ENCODE measurements at regions not wholly inside any gene's neighbourhood (a gene's known extent, or its start where the extent isn't known, plus 50 kb on each side); places are given as distances from the start of the nearest gene placed in this dataset.

DNA sequence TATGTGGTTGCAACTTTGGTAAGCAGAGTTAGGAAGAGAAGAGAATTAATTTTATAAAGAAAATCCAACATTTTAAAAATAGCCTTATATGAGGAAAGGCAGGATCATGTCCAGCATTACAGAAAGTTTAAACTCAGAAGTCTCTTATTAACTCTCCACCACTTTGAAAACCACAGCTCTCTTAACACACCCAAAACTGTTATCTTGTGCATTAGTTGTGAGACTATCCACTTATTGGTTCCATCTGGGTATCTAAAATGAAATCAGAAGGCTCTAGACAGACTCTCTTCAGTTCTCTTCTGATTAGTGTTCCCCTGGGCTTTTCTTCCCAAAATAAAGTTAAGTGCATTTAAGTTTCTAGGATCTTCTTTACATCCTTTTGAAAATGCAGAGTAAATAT, 251.5 kb downstream of the TXNL1 start:
- no peak overlapping the region for H3K4me2 ChIP-seq (ENCODE audit: insufficient read depth, low read length)
- no peaks in the 10 kb centered on the region for H3K9me3 ChIP-seq (ENCODE audit: low read depth, low read length)
- no peaks in the 10 kb centered on the region for H3K36me3 ChIP-seq (ENCODE audit: insufficient read depth, low read length)
- no peak overlapping the region for H3K27ac ChIP-seq (ENCODE audit: low read depth, low read length)
- H4K20me1 ChIP-seq (ENCODE audit: insufficient read depth, low read length): no peaks in the 10 kb centered on the region
- no peak for DNase-seq (ENCODE audit: insufficient read length, low spot score, missing footprints)
- H3K4me3 ChIP-seq (ENCODE audit: insufficient read depth, low read length): no peak overlapping the region
- no peaks in the 10 kb centered on the region for H3K79me2 ChIP-seq (ENCODE audit: insufficient read depth, low read length)
- TF ChIP-seq CTCF (IDR thresholded peaks at IDR 0.05; ENCODE audit: extremely low read depth, low read depth, low read length): no peak
- H3K4me1 ChIP-seq (ENCODE audit: insufficient read depth, low read length): no peaks in the 10 kb centered on the region
- H3K27me3 ChIP-seq (ENCODE audit: insufficient read depth, low read length): no peaks in the 10 kb centered on the region
- no peak overlapping the region for H2AFZ ChIP-seq (ENCODE audit: low read length)

DNA sequence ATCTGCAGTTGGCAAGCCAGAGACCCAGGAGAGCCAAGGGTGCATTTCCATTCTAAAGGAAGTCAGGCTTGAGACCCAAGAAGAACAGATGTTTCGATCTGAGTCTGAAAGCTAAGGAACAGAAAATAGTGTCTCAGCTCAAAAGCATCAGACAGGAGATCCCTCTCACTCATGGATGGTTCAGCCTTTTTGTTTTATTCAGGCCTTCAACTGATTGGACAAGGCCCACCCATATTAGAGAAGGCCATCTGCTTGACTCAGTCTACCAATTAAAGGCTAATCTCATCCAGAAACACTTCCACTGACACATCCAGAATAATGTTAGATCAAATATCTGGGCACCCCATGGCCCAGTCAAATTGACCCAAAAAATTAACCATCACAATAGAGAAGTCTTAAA, 255.0 kb downstream of the TXNL1 start:
- no peak overlapping the region for H3K4me2 ChIP-seq (ENCODE audit: insufficient read depth, low read length)
- no peak overlapping the region for H3K4me3 ChIP-seq (ENCODE audit: insufficient read depth, low read length)
- no peaks in the 10 kb centered on the region for H3K79me2 ChIP-seq (ENCODE audit: insufficient read depth, low read length)
- no peaks in the 10 kb centered on the region for H3K9me3 ChIP-seq (ENCODE audit: low read depth, low read length)
- no peaks in the 10 kb centered on the region for H3K36me3 ChIP-seq (ENCODE audit: insufficient read depth, low read length)
- H3K27me3 ChIP-seq (ENCODE audit: insufficient read depth, low read length): no peaks in the 10 kb centered on the region
- H2AFZ ChIP-seq (ENCODE audit: low read length): no peak overlapping the region
- H3K4me1 ChIP-seq (ENCODE audit: insufficient read depth, low read length): no peaks in the 10 kb centered on the region
- no peak overlapping the region for H3K27ac ChIP-seq (ENCODE audit: low read depth, low read length)
- H4K20me1 ChIP-seq (ENCODE audit: insufficient read depth, low read length): no peaks in the 10 kb centered on the region
- no peak for TF ChIP-seq CTCF (IDR thresholded peaks at IDR 0.05; ENCODE audit: extremely low read depth, low read depth, low read length)
- DNase-seq (ENCODE audit: insufficient read length, low spot score, missing footprints): no peak

- H3K79me2 ChIP-seq (ENCODE audit: insufficient read depth, low read length): no peaks in the 10 kb centered on the region
- H2AFZ ChIP-seq (ENCODE audit: low read length): no peak overlapping the region
- no peak overlapping the region for H3K4me3 ChIP-seq (ENCODE audit: insufficient read depth, low read length)
- H3K9me3 ChIP-seq (ENCODE audit: low read depth, low read length): no peaks in the 10 kb centered on the region
- no peaks in the 10 kb centered on the region for H3K27me3 ChIP-seq (ENCODE audit: insufficient read depth, low read length)
- H3K4me2 ChIP-seq (ENCODE audit: insufficient read depth, low read length): no peak overlapping the region
- H4K20me1 ChIP-seq (ENCODE audit: insufficient read depth, low read length): no peaks in the 10 kb centered on the region
- DNase-seq (ENCODE audit: insufficient read length, low spot score, missing footprints): no peak
- no peak overlapping the region for H3K27ac ChIP-seq (ENCODE audit: low read depth, low read length)
- H3K4me1 ChIP-seq (ENCODE audit: insufficient read depth, low read length): no peaks in the 10 kb centered on the region
- TF ChIP-seq CTCF (IDR thresholded peaks at IDR 0.05; ENCODE audit: extremely low read depth, low read depth, low read length): no peak
- H3K36me3 ChIP-seq (ENCODE audit: insufficient read depth, low read length): no peaks in the 10 kb centered on the region
Observed at GRCh38 chr18:56382541-56382940, 255.9 kb downstream of the TXNL1 start.

DNA sequence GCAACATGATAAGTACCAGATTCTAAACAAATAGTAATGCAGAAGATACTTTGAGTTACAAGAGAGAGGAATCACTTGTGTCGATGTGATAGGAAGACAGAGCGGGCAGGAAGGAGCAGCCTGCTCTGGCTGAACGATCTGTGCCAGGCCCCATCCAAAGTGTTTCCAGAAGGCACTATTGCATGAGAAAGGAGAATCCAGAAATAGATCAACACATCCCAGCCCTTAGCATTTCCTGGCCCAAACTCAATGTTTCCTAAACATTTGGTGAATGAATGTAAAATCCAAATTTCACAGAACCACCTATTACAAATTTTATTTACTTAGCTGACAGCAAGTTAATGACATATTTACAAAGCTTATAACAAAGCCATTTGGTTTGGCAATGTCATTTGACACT, 257.2 kb downstream of the TXNL1 start:
- no peak overlapping the region for H3K4me3 ChIP-seq (ENCODE audit: insufficient read depth, low read length)
- no peaks in the 10 kb centered on the region for H4K20me1 ChIP-seq (ENCODE audit: insufficient read depth, low read length)
- DNase-seq (ENCODE audit: insufficient read length, low spot score, missing footprints): no peak
- H3K27me3 ChIP-seq (ENCODE audit: insufficient read depth, low read length): no peaks in the 10 kb centered on the region
- H2AFZ ChIP-seq (ENCODE audit: low read length): no peak overlapping the region
- H3K4me1 ChIP-seq (ENCODE audit: insufficient read depth, low read length): no peaks in the 10 kb centered on the region
- H3K4me2 ChIP-seq (ENCODE audit: insufficient read depth, low read length): no peak overlapping the region
- TF ChIP-seq CTCF (IDR thresholded peaks at IDR 0.05; ENCODE audit: extremely low read depth, low read depth, low read length): no peak
- H3K27ac ChIP-seq (ENCODE audit: low read depth, low read length): no peak overlapping the region
- no peaks in the 10 kb centered on the region for H3K79me2 ChIP-seq (ENCODE audit: insufficient read depth, low read length)
- no peaks in the 10 kb centered on the region for H3K36me3 ChIP-seq (ENCODE audit: insufficient read depth, low read length)
- H3K9me3 ChIP-seq (ENCODE audit: low read depth, low read length): no peaks in the 10 kb centered on the region

All from osteoblast (primary cell).